ENCODE measurements at regions not wholly inside any gene's neighbourhood (a gene's known extent, or its start where the extent isn't known, plus 50 kb on each side); places are given as distances from the start of the nearest gene placed in this dataset.

DNA sequence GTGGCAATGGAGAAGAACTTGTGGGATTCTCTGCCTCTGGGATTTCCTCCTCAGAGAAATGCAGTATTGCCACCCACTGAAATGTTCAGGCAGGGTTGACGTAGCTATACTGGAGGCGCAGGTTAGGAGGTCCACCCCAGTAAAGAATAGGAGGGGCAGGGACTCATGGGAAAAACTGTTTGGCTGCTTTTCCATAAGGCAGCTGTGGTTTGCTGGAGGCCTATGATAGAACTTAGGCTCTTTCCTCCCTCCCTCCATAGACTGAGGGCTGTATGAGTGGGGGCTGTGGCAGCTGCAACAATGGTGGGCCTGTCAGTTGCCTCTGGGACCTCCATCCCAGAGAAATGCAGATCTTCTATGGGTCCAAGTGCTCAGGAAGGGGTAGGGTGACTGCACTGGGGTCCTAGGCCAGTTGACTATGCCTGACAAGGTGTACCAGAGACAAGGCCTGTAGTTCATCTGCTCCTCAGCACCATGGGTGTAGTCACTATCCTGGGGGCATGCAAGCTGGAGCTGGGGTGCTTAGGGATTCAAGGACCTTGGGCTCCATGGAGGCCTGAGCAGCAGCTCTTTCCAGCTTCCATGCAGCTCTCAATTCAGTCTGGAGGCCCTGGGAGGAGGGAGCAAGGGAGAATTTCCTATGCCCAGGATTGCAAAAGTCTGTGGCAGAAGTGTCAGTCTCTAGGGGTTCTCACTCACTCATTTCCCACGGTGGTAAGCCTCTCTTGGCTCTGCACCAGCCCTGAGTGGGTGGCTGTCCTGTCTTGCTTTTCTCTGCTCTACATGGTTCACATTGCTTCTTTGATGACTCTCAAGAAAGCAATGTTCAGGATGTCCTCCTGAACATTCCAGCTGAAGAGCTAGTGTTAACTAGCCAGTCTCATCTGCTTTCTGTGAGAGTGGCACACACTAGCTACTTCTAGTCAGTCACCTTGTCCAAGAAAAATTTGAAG is 353.0 kb downstream of the IDS start:
- intact Hi-C loops (cut with DNase I): no loop called here
- Histone ChIP-seq H3K9me3 (ENCODE audit: control insufficient read depth in 2 of 3, insufficient read depth in 1 of 3, low read length in 3 of 3) (no peaks in the 10 kb centered on the region), H3K9ac (ENCODE audit: low read length in 3 of 3) (no peak overlapping the region), H3K4me1 (ENCODE audit: control insufficient read depth in 2 of 3, insufficient read depth in 2 of 3, low read depth in 1 of 3, low read length in 3 of 3) (no peaks in the 10 kb centered on the region), H3K27ac (ENCODE audit: low read depth in 2 of 2, low read length in 2 of 2) (no peak overlapping the region), H3K36me3 (ENCODE audit: control insufficient read depth in 2 of 3, insufficient read depth in 3 of 3, low read length in 3 of 3) (no peaks in the 10 kb centered on the region), H3K4me3 (ENCODE audit: low read length in 3 of 3) (no peak overlapping the region), H3K27me3 (ENCODE audit: control insufficient read depth, insufficient read depth, low read length) (no peaks in the 10 kb centered on the region)
- TF ChIP-seq, protein P1, sequence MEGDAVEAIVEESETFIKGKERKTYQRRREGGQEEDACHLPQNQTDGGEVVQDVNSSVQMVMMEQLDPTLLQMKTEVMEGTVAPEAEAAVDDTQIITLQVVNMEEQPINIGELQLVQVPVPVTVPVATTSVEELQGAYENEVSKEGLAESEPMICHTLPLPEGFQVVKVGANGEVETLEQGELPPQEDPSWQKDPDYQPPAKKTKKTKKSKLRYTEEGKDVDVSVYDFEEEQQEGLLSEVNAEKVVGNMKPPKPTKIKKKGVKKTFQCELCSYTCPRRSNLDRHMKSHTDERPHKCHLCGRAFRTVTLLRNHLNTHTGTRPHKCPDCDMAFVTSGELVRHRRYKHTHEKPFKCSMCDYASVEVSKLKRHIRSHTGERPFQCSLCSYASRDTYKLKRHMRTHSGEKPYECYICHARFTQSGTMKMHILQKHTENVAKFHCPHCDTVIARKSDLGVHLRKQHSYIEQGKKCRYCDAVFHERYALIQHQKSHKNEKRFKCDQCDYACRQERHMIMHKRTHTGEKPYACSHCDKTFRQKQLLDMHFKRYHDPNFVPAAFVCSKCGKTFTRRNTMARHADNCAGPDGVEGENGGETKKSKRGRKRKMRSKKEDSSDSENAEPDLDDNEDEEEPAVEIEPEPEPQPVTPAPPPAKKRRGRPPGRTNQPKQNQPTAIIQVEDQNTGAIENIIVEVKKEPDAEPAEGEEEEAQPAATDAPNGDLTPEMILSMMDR (IDR thresholded peaks at IDR 0.05; ENCODE audit: borderline replicate concordance, extremely low read depth, insufficient read depth): no peak
- DNase-seq (no peak), FAIRE-seq (no peak)

- no peak overlapping the region for H3K9ac ChIP-seq (ENCODE audit: low read length in 3 of 3)
- no peaks in the 10 kb centered on the region for H3K27me3 ChIP-seq (ENCODE audit: control insufficient read depth, insufficient read depth, low read length)
- H3K4me1 ChIP-seq (ENCODE audit: control insufficient read depth in 2 of 3, insufficient read depth in 2 of 3, low read depth in 1 of 3, low read length in 3 of 3): no peaks in the 10 kb centered on the region
- H3K9me3 ChIP-seq (ENCODE audit: control insufficient read depth in 2 of 3, insufficient read depth in 1 of 3, low read length in 3 of 3): no peaks in the 10 kb centered on the region
- H3K27ac ChIP-seq (ENCODE audit: low read depth in 2 of 2, low read length in 2 of 2): no peak overlapping the region
- intact Hi-C loops (cut with DNase I): no loop called here
- TF ChIP-seq, protein P1 (IDR thresholded peaks at IDR 0.05; ENCODE audit: borderline replicate concordance, extremely low read depth, insufficient read depth): no peak
- no peaks in the 10 kb centered on the region for H3K36me3 ChIP-seq (ENCODE audit: control insufficient read depth in 2 of 3, insufficient read depth in 3 of 3, low read length in 3 of 3)
- no peak for FAIRE-seq
- H3K4me3 ChIP-seq (ENCODE audit: low read length in 3 of 3): no peak overlapping the region
- no peak for DNase-seq
Observed at GRCh38 chrX:149145845-149146285, 359.2 kb downstream of the IDS start.

GRCh38 chrX:149131774-149132173 is 373.3 kb downstream of the IDS start:
- FAIRE-seq: no peak

More at GRCh38 chrX:149131774-149132173, 373.3 kb downstream of the IDS start:
- Histone ChIP-seq H3K27ac (ENCODE audit: low read depth in 2 of 2, low read length in 2 of 2) (no peak overlapping the region), H3K9ac (ENCODE audit: low read length in 3 of 3) (no peak overlapping the region), H3K36me3 (ENCODE audit: control insufficient read depth in 2 of 3, insufficient read depth in 3 of 3, low read length in 3 of 3) (no peaks in the 10 kb centered on the region), H3K27me3 (ENCODE audit: control insufficient read depth, insufficient read depth, low read length) (no peaks in the 10 kb centered on the region), H3K9me3 (ENCODE audit: control insufficient read depth in 2 of 3, insufficient read depth in 1 of 3, low read length in 3 of 3) (no peaks in the 10 kb centered on the region), H3K4me1 (ENCODE audit: control insufficient read depth in 2 of 3, insufficient read depth in 2 of 3, low read depth in 1 of 3, low read length in 3 of 3) (no peaks in the 10 kb centered on the region), H3K4me3 (ENCODE audit: low read length in 3 of 3) (no peak overlapping the region)
- TF ChIP-seq, protein P1 (IDR thresholded peaks at IDR 0.05; ENCODE audit: borderline replicate concordance, extremely low read depth, insufficient read depth): no peak
- intact Hi-C loops (cut with DNase I): no loop called here
- peak in 2 of 5 donors; percentile 3 to 7 for DNase-seq
